ENCODE measurements at regions not wholly inside any gene's neighbourhood (a gene's known extent, or its start where the extent isn't known, plus 50 kb on each side); places are given as distances from the start of the nearest gene placed in this dataset.
A peak's percentile ranks its signal among the peaks of the same experiment; 100 is the strongest.

DNA sequence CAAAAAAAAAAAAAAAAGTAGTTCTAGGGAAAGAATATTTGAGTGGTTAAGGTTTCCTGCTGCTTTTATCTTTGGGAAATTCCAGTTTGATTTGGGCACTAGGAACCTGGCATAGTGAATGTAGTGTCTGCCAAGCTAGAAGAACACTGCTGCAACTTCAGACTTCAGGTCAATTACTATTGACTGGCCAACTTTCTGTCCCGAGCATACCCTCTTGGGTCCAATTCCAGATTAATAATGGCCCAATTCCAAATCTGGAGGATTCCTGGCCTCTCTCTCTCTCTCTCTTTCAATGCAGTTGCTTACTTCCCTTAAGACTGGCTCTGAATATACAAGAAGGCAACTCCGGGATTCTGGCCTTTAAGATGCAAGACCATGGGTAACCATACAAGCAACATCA lies 74.9 kb downstream of the ANKEF1 start:
- DNase-seq (ENCODE audit: extremely low read depth, low read depth): no peak
- TF ChIP-seq, protein P1, sequence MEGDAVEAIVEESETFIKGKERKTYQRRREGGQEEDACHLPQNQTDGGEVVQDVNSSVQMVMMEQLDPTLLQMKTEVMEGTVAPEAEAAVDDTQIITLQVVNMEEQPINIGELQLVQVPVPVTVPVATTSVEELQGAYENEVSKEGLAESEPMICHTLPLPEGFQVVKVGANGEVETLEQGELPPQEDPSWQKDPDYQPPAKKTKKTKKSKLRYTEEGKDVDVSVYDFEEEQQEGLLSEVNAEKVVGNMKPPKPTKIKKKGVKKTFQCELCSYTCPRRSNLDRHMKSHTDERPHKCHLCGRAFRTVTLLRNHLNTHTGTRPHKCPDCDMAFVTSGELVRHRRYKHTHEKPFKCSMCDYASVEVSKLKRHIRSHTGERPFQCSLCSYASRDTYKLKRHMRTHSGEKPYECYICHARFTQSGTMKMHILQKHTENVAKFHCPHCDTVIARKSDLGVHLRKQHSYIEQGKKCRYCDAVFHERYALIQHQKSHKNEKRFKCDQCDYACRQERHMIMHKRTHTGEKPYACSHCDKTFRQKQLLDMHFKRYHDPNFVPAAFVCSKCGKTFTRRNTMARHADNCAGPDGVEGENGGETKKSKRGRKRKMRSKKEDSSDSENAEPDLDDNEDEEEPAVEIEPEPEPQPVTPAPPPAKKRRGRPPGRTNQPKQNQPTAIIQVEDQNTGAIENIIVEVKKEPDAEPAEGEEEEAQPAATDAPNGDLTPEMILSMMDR (IDR thresholded peaks at IDR 0.05; ENCODE audit: low read depth, low read length): no peak

DNA sequence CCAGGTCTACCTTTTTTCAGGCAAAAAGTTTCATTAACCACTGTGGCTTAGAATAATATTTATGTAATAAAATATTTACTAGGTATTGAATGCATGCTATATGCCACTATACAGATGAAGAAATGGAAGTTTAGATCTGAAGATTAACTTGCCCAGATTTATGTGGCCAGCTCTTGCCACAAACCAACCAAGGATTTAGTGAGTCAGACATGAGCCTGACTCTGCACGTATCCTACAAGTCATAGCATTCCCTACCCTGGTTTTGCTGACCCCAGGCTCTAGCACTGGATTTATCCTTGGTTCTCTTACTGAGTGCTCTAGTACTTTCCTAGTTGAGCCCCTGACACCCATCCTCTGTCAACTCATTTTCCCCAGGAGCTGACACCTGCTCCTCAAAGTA lies 75.4 kb downstream of the ANKEF1 start:
- DNase-seq (ENCODE audit: extremely low read depth, low read depth): no peak
- TF ChIP-seq, protein P1 (IDR thresholded peaks at IDR 0.05; ENCODE audit: low read depth, low read length): no peak

DNA sequence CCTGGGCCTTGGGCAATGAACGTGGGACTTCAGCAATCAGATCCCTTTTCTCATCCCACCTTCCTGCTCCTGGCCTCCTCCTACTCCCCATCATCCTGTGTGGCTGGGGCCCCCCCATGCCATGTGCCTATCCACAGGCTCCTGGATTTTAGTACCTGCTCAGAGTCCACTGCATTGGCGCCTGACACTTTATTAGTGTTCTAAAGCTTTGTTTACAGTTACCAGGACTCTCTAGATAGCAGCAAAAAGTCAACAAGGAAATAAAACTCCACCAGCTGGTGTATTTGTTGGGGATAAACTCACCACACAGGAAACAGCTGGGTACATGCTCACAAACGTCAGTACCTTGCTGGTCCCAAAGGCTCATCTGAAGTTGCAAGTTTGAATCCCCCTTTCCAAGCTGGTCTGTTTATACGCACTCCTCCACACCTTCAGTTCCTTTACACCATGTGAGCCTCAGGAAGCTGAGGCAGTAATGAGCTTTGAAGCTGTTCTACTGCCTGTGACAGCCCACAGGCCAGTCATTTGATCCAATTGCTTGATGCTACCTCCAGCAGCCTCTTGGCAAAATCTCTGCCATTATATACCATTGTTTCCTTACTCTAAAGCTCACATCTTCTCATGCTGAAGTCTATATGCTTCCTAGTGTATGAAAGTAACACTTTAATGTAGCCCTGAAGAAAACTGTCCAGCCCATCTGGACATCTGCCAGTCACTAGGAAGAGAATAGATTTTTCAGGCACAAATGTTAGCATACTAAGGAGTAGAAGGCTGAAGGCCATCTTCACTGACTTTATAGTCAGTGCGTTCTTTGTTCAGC lies 76.6 kb downstream of the ANKEF1 start:
- no peak for DNase-seq (ENCODE audit: extremely low read depth, low read depth)
- TF ChIP-seq, protein P1 (IDR thresholded peaks at IDR 0.05; ENCODE audit: low read depth, low read length): no peak

DNA sequence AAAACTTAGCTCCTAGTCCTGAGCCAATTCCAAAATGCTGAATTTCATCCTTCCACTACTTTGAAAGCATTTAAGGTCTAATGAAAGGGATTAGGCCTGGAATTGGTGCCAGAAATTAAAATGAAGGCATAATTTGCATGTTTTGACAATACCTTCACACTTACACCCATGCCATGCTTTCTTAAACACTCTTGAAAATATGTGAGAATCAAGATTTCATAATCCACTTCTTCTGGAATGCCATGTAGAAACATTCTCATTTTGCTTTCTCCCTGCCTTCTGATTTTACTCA lies 77.1 kb downstream of the ANKEF1 start:
- no peak for DNase-seq (ENCODE audit: extremely low read depth, low read depth)
- TF ChIP-seq, protein P1 (IDR thresholded peaks at IDR 0.05; ENCODE audit: low read depth, low read length): no peak

GRCh38 chr20:10113746-10114145 lies 79.0 kb downstream of the ANKEF1 start:
- TF ChIP-seq, protein P1 (IDR thresholded peaks at IDR 0.05; ENCODE audit: low read depth, low read length): no peak
- no peak for DNase-seq (ENCODE audit: extremely low read depth, low read depth)

GRCh38 chr20:10114598-10114997 lies 79.8 kb downstream of the ANKEF1 start:
- TF ChIP-seq, protein P1 (IDR thresholded peaks at IDR 0.05; ENCODE audit: low read depth, low read length): no peak
- no peak for DNase-seq (ENCODE audit: extremely low read depth, low read depth)

DNA sequence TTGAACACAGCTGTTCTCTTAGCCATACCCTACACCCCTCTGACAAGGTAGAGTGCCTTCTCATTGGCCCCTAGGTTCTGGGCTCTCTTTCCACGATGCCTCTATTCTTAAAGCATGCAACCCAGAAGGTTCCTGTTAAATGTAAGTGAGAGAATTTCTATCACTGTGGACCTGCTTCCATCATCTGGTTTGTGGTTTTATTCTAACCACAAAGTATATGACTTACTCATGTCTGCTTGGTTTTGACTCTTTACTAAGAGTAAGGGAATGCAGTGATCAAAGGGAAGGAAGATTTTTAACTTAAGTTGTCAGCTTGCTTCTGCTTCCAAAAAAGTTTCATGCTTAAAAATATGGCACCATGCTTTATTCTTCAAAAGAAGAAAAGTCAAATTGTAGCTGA lies 80.2 kb downstream of the ANKEF1 start:
- DNase-seq (ENCODE audit: extremely low read depth, low read depth): peak; percentile 79

More for the DNA sequence above, 80.2 kb downstream of the ANKEF1 start:
- TF ChIP-seq, protein P1 (IDR thresholded peaks at IDR 0.05; ENCODE audit: low read depth, low read length): no peak

Data from AG09319 (cell line).